H9 (cell line): ENCODE measurements at regions not wholly inside any gene's neighbourhood (a gene's known extent, or its start where the extent isn't known, plus 50 kb on each side); places are given as distances from the start of the nearest gene placed in this dataset.

Experiments
- DNase-seq: peaks from one replicate; pipeline ENCODE4 v3.0.0-alpha.2; 2017
- H2AFZ ChIP-seq: one replicate; pipeline ENCODE4 v1.6.1; 2013; ENCODE audit warnings: mild to moderate bottlenecking, low read length, control low read depth, moderate library complexity
- H2AK5ac ChIP-seq: 2 replicates; pipeline ENCODE4 v1.6.1; 2013; ENCODE audit warnings: low read length, control low read depth, mixed read lengths; ENCODE audit not compliant: insufficient read length
- H2BK120ac ChIP-seq: one replicate; pipeline ENCODE4 v1.6.1; 2013; ENCODE audit warnings: low read depth, mild to moderate bottlenecking, low read length, control low read depth, inconsistent platforms; ENCODE audit not compliant: poor library complexity, severe bottlenecking
- H2BK12ac ChIP-seq: 2 replicates; pipeline ENCODE4 v1.6.1; 2013; ENCODE audit warnings: low read length, control low read depth, mixed read lengths, low read depth; ENCODE audit not compliant: insufficient read length
- H2BK15ac ChIP-seq: 2 replicates; pipeline ENCODE4 v1.6.1; 2013; ENCODE audit warnings: low read depth, low read length, control low read depth
- H2BK20ac ChIP-seq: one replicate; pipeline ENCODE4 v1.6.1; 2013; ENCODE audit warnings: low read depth, mild to moderate bottlenecking, low read length, control low read depth, inconsistent platforms; ENCODE audit not compliant: poor library complexity, severe bottlenecking
- H2BK5ac ChIP-seq: 2 replicates; pipeline ENCODE4 v1.6.1; 2013; ENCODE audit warnings: low read length, control low read depth, mixed read lengths; ENCODE audit not compliant: insufficient read length
- H3K14ac ChIP-seq: 2 replicates; pipeline ENCODE4 v1.6.1; 2013; ENCODE audit warnings: low read length, control low read depth; ENCODE audit not compliant: insufficient read depth
- H3K18ac ChIP-seq: 2 replicates; pipeline ENCODE4 v1.6.1; 2013; ENCODE audit warnings: low read depth, mild to moderate bottlenecking, mixed read lengths, low read length, control low read depth; ENCODE audit not compliant: insufficient read length
- H3K23ac ChIP-seq: 2 replicates; pipeline ENCODE4 v1.6.1; 2013; ENCODE audit warnings: low read length, control low read depth, mixed read lengths, low read depth; ENCODE audit not compliant: insufficient read length
- H3K23me2 ChIP-seq: 2 replicates; pipeline ENCODE4 v1.6.1; 2013; ENCODE audit warnings: low read depth, mild to moderate bottlenecking, mixed read lengths, low read length, control low read depth; ENCODE audit not compliant: insufficient read length, poor library complexity, severe bottlenecking
- H3K27ac ChIP-seq: 2 replicates; pipeline ENCODE4 v1.5.1; 2013; ENCODE audit warnings: low read length, control low read depth, mixed read lengths, low read depth; ENCODE audit not compliant: insufficient read length
- H3K27me3 ChIP-seq: 2 replicates; pipeline ENCODE4 v1.6.1; 2013; ENCODE audit warnings: low read length, control low read depth, inconsistent platforms; ENCODE audit not compliant: insufficient read depth
- H3K4ac ChIP-seq: 2 replicates; pipeline ENCODE4 v1.6.1; 2013; ENCODE audit warnings: low read depth, mild to moderate bottlenecking, control low read depth, inconsistent platforms, low read length, moderate library complexity
- H3K4me1 ChIP-seq: 2 replicates; pipeline ENCODE4 v1.6.1; 2013; ENCODE audit warnings: low read length, control low read depth, inconsistent platforms; ENCODE audit not compliant: insufficient read depth
- H3K4me2 ChIP-seq: 2 replicates; pipeline ENCODE4 v1.6.1; 2013; ENCODE audit warnings: low read length, control low read depth, mixed read lengths; ENCODE audit not compliant: insufficient read length, insufficient read depth
- H3K56ac ChIP-seq: 2 replicates; pipeline ENCODE4 v1.6.1; 2013; ENCODE audit warnings: low read depth, mild to moderate bottlenecking, mixed read lengths, low read length, control low read depth; ENCODE audit not compliant: insufficient read length
- H3K79me1 ChIP-seq: 2 replicates; pipeline ENCODE4 v1.6.1; 2013; ENCODE audit warnings: low read depth, mild to moderate bottlenecking, moderate library complexity, low read length, control low read depth, inconsistent platforms; ENCODE audit not compliant: insufficient read depth, poor library complexity, severe bottlenecking
- H3K79me2 ChIP-seq: 2 replicates; pipeline ENCODE4 v1.6.1; 2013; ENCODE audit warnings: low read length, control low read depth, inconsistent platforms; ENCODE audit not compliant: insufficient read depth
- H3K9ac ChIP-seq: 2 replicates; pipeline ENCODE4 v1.6.1; 2013; ENCODE audit warnings: low read length, control low read depth, mixed read lengths; ENCODE audit not compliant: insufficient read length; ENCODE audit errors: extremely low read depth
- H3K9me3 ChIP-seq: one replicate; pipeline ENCODE4 v1.6.1; 2013; ENCODE audit warnings: low read depth, low read length, inconsistent platforms; ENCODE audit not compliant: control insufficient read depth
- H3T11ph ChIP-seq: one replicate; pipeline ENCODE4 v1.6.1; 2013; ENCODE audit warnings: mild to moderate bottlenecking, low read length, control low read depth, inconsistent platforms
- H4K20me1 ChIP-seq: one replicate; pipeline ENCODE4 v1.6.1; 2013; ENCODE audit not compliant: control insufficient read depth, insufficient read length, insufficient read depth
- H4K5ac ChIP-seq: 2 replicates; pipeline ENCODE4 v1.6.1; 2013; ENCODE audit warnings: low read depth, mild to moderate bottlenecking, mixed read lengths, low read length, control low read depth; ENCODE audit not compliant: insufficient read length
- H4K8ac ChIP-seq: replicated peaks from 2 replicates; pipeline ENCODE4 v1.6.1; 2013; ENCODE audit warnings: low read length, control low read depth, mixed read lengths, low read depth; ENCODE audit not compliant: insufficient read length
- H4K91ac ChIP-seq: 2 replicates; pipeline ENCODE4 v1.6.1; 2013; ENCODE audit warnings: low read depth, mild to moderate bottlenecking, moderate library complexity, mixed read lengths, low read length, control low read depth; ENCODE audit not compliant: insufficient read length
- H3K27ac Mint-ChIP-seq, 3 experiments: 2 replicates in 2 of 3; 3 replicates in 1 of 3; pipeline ENCODE4 v1.8.0; 2020 to 2021; ENCODE audit warnings: mixed read lengths in 3 of 3, mild to moderate bottlenecking in 1 of 3, moderate library complexity in 1 of 3
- H3K27me3 Mint-ChIP-seq: 2 replicates; pipeline ENCODE4 v1.8.0; 2021; ENCODE audit warnings: low read depth, mild to moderate bottlenecking, moderate library complexity, mixed read lengths
- H3K36me3 Mint-ChIP-seq, 3 experiments: 2 replicates in 2 of 3; 3 replicates in 1 of 3; pipeline ENCODE4 v1.8.0; 2020 to 2021; ENCODE audit warnings: low read depth in 3 of 3, mixed read lengths in 3 of 3; ENCODE audit not compliant: insufficient read depth in 1 of 3
- H3K4me1 Mint-ChIP-seq, 2 experiments: 2 replicates each; pipeline ENCODE4 v1.8.0; 2020; ENCODE audit warnings: mixed read lengths in 2 of 2
- H3K4me3 Mint-ChIP-seq, 2 experiments: 2 replicates in 1 of 2; 3 replicates in 1 of 2; pipeline ENCODE4 v1.8.0; 2020 to 2021; ENCODE audit warnings: mild to moderate bottlenecking in 2 of 2, mixed read lengths in 2 of 2, moderate library complexity in 1 of 2
- H3K9me3 Mint-ChIP-seq, 2 experiments: 2 replicates in 1 of 2; 3 replicates in 1 of 2; pipeline ENCODE4 v1.8.0; 2020; ENCODE audit warnings: mild to moderate bottlenecking in 2 of 2, mixed read lengths in 2 of 2, moderate library complexity in 1 of 2
- CTCF ChIP-seq: fragments of 200-600 bp; sonication (generic); conservative IDR thresholded peaks from 3 replicates; pipeline ENCODE4 v1.8.0; 2021; ENCODE audit warnings: antibody characterized with exemption, mild to moderate bottlenecking
- WGBS: extraction: QIAGEN DNeasy Blood & Tissue Kit; methylation state at CpG from one replicate; pipeline ENCODE4 v1.1.7; 2013; ENCODE audit warnings: missing lambda C conversion rate, low lambda C conversion rate, mixed read lengths; ENCODE audit not compliant: insufficient read length; ENCODE audit errors: extremely low coverage; 5-methylcytosine and 5-hydroxymethylcytosine counted together

DNA sequence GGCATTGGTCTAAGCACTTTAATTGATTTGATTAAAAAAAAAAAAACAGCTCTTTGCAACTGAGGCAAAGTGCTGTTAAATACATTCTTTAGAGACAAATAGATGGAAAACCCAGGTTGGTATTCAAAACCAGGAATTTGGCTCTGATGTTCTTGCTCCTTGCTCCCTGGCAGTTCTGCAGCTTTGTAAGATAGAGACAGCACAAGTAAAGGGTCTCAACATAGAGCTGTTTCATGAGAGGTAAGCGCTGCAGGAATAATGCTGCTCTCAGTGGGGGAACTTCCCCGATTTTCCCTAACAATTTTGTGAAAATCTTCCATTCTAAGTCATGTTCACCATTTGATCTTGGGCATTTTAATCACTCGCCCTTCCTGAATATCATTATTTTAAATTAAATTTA, 479.5 kb upstream of the HS3ST1 start:
- Histone ChIP-seq H4K8ac (no peak overlapping the region), H4K20me1 (no peaks in the 10 kb centered on the region), H3K56ac (no peak overlapping the region), H3K18ac (no peak overlapping the region), H3K4me1 (no peaks in the 10 kb centered on the region), H2AFZ (no peak overlapping the region), H3K23me2 (no peaks in the 10 kb centered on the region), H3T11ph (no peak overlapping the region), H3K4me2 (no peak overlapping the region), H3K14ac (no peak overlapping the region), H3K9me3 (no peaks in the 10 kb centered on the region), H3K9ac (no peak overlapping the region), H3K79me2 (no peaks in the 10 kb centered on the region), H2BK120ac (no peak overlapping the region), H2BK20ac (no peak overlapping the region), H3K23ac (no peak overlapping the region), H2BK12ac (no peak overlapping the region), H2BK5ac (no peak overlapping the region), H2AK5ac (no peak overlapping the region), H4K5ac (no peak overlapping the region), H3K27ac (no peak overlapping the region), H3K79me1 (no peaks in the 10 kb centered on the region), H4K91ac (no peak overlapping the region), H3K27me3 (no peaks in the 10 kb centered on the region), H2BK15ac (no peak overlapping the region), H3K4ac (no peak overlapping the region)
- Mint-ChIP-seq H3K27me3 (no peaks in the 10 kb centered on the region), H3K4me1 (peaks cover 21 to 28% of the 10 kb centered on the region in 2 experiments), H3K4me3 (no peak overlapping the region), H3K9me3 (no peaks in the 10 kb centered on the region), H3K27ac (no peak overlapping the region), H3K36me3 (no peaks in the 10 kb centered on the region)
- no peak for DNase-seq
- TF ChIP-seq CTCF = no peak
- no CpG with 5 or more reads among the region's 3 CpGs for WGBS
